ENCODE measurements at regions not wholly inside any gene's neighbourhood (a gene's known extent, or its start where the extent isn't known, plus 50 kb on each side); places are given as distances from the start of the nearest gene placed in this dataset.

DNA sequence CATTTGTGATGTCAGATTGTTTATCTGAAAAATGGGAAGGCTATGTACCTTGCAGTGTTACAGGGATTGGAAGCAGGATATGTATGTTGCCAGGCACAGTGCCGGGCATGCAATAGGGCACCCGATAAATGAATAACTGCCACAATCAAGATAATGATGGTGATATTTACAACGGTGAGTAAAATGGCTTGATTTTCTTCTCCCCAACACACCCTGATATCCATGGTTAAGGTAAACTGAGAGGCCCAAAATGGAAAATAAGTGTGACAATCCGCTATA is 108.3 kb downstream of the CYP26A1 start:
- 79 to 83% methylated on average over 4 of the region's 4 CpGs for WGBS, 2 donors
- DNase-seq, result no peak
- Histone ChIP-seq H3K4me3 (no peak overlapping the region), H3K27me3 (no peaks in the 10 kb centered on the region), H3K4me1 (no peaks in the 10 kb centered on the region), H3K36me3 (no peaks in the 10 kb centered on the region), H3K27ac (no peak overlapping the region), H3K9me3 (no peaks in the 10 kb centered on the region)
- intact Hi-C loops (cut with DNase I), result no loop called here
- TF ChIP-seq, protein P1, sequence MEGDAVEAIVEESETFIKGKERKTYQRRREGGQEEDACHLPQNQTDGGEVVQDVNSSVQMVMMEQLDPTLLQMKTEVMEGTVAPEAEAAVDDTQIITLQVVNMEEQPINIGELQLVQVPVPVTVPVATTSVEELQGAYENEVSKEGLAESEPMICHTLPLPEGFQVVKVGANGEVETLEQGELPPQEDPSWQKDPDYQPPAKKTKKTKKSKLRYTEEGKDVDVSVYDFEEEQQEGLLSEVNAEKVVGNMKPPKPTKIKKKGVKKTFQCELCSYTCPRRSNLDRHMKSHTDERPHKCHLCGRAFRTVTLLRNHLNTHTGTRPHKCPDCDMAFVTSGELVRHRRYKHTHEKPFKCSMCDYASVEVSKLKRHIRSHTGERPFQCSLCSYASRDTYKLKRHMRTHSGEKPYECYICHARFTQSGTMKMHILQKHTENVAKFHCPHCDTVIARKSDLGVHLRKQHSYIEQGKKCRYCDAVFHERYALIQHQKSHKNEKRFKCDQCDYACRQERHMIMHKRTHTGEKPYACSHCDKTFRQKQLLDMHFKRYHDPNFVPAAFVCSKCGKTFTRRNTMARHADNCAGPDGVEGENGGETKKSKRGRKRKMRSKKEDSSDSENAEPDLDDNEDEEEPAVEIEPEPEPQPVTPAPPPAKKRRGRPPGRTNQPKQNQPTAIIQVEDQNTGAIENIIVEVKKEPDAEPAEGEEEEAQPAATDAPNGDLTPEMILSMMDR (IDR thresholded peaks at IDR 0.05), result no peak
- TF ChIP-seq POLR2A (IDR thresholded peaks at IDR 0.05), result no peak

- no peak for TF ChIP-seq POLR2A (IDR thresholded peaks at IDR 0.05)
- TF ChIP-seq, protein P1 (IDR thresholded peaks at IDR 0.05), result no peak
- Histone ChIP-seq H3K27ac (no peak overlapping the region), H3K36me3 (no peaks in the 10 kb centered on the region), H3K4me1 (no peaks in the 10 kb centered on the region), H3K27me3 (no peaks in the 10 kb centered on the region), H3K9me3 (no peaks in the 10 kb centered on the region), H3K4me3 (no peak overlapping the region)
- DNase-seq, result no peak
- intact Hi-C loops (cut with DNase I), result no loop called here
Observed at GRCh38 chr10:93182790-93183189, 109.1 kb downstream of the CYP26A1 start.

GRCh38 chr10:93186653-93187052 is 113.0 kb downstream of the CYP26A1 start:
- intact Hi-C loops (cut with DNase I), result no loop called here
- H3K4me3 ChIP-seq, result no peak overlapping the region
- WGBS, 2 donors, result 45 to 69% methylated on average over 2 of the region's 2 CpGs
- no peaks in the 10 kb centered on the region for H3K27me3 ChIP-seq
- no peak for TF ChIP-seq POLR2A (IDR thresholded peaks at IDR 0.05)
- TF ChIP-seq, protein P1 (IDR thresholded peaks at IDR 0.05), result no peak
- no peaks in the 10 kb centered on the region for H3K9me3 ChIP-seq
- no peak for DNase-seq
- no peaks in the 10 kb centered on the region for H3K36me3 ChIP-seq
- H3K4me1 ChIP-seq, result no peaks in the 10 kb centered on the region
- H3K27ac ChIP-seq, result no peak overlapping the region

DNA sequence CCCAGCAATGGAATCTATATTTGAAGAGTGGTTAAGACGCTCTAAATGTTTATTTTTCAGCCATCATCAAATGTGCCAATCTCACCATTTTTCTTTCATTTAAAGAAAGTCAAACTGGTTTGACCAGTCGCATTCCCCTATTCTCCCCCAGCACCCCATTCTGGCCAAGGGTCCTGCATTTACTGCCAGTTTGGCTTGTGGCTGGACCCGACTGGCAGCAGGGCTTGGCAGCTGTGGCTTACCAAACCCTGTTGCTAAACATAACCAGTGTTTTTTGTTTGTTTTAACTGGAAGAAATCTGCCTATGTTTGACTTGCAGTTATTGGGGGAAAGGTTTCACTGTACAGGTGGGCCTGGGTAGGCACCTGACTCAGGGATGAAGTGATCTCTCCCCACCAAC is 116.3 kb downstream of the CYP26A1 start:
- WGBS, 2 donors, result 30 to 46% methylated on average over 3 of the region's 3 CpGs
- intact Hi-C loops (cut with DNase I), result no loop called here
- H3K36me3 ChIP-seq, result no peaks in the 10 kb centered on the region
- H3K27me3 ChIP-seq, result no peaks in the 10 kb centered on the region
- no peak overlapping the region for H3K27ac ChIP-seq
- H3K4me3 ChIP-seq, result no peak overlapping the region
- no peaks in the 10 kb centered on the region for H3K4me1 ChIP-seq
- no peak for TF ChIP-seq POLR2A (IDR thresholded peaks at IDR 0.05)
- TF ChIP-seq, protein P1 (IDR thresholded peaks at IDR 0.05), result no peak
- DNase-seq, result no peak
- H3K9me3 ChIP-seq, result no peaks in the 10 kb centered on the region

GRCh38 chr10:93190372-93190771 is 116.7 kb downstream of the CYP26A1 start:
- no peaks in the 10 kb centered on the region for H3K27me3 ChIP-seq
- H3K36me3 ChIP-seq, result no peaks in the 10 kb centered on the region
- DNase-seq, result no peak
- H3K4me3 ChIP-seq, result no peak overlapping the region
- no peaks in the 10 kb centered on the region for H3K9me3 ChIP-seq
- no peaks in the 10 kb centered on the region for H3K4me1 ChIP-seq
- intact Hi-C loops (cut with DNase I), result no loop called here
- TF ChIP-seq, protein P1 (IDR thresholded peaks at IDR 0.05), result no peak
- no peak for TF ChIP-seq POLR2A (IDR thresholded peaks at IDR 0.05)
- WGBS, 2 donors, result 34 to 44% methylated on average over 2 to 3 of the region's 3 CpGs
- H3K27ac ChIP-seq, result no peak overlapping the region

Measured in esophagus squamous epithelium (tissue), 5 donors.